ENCODE measurements at regions not wholly inside any gene's neighbourhood (a gene's known extent, or its start where the extent isn't known, plus 50 kb on each side); places are given as distances from the start of the nearest gene placed in this dataset.

DNA sequence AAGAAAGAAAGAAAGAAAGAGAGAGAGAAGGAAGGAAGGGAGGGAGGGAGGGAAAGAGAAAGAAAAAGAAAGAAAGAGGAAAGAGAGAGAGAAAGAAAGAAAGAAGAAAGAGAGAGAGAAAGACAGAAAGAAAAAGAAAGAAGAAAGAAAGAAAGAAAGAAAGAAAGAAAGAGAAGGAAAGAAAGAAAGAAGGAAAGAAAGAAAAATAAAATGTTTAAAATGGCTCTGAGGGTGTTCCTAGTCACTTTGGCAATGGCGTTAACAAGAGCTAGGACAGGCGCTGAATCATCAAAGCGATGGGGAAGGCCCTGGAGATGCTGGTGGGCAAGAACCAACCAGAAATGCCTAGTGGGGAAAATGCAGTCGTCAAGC, 77.8 kb upstream of the GPC1 start:
- H3K27me3 ChIP-seq (ENCODE audit: insufficient read depth in 3 of 3, low read length in 2 of 3) = no peaks in the 10 kb centered on the region
- H3K9me3 ChIP-seq = peaks cover 12% of the 10 kb centered on the region
- H3K36me3 ChIP-seq (ENCODE audit: insufficient read depth in 1 of 2, low read depth in 1 of 2) = no peaks in the 10 kb centered on the region
- intact Hi-C loops (cut with DNase I) = no loop called here
- TF ChIP-seq, protein P1, sequence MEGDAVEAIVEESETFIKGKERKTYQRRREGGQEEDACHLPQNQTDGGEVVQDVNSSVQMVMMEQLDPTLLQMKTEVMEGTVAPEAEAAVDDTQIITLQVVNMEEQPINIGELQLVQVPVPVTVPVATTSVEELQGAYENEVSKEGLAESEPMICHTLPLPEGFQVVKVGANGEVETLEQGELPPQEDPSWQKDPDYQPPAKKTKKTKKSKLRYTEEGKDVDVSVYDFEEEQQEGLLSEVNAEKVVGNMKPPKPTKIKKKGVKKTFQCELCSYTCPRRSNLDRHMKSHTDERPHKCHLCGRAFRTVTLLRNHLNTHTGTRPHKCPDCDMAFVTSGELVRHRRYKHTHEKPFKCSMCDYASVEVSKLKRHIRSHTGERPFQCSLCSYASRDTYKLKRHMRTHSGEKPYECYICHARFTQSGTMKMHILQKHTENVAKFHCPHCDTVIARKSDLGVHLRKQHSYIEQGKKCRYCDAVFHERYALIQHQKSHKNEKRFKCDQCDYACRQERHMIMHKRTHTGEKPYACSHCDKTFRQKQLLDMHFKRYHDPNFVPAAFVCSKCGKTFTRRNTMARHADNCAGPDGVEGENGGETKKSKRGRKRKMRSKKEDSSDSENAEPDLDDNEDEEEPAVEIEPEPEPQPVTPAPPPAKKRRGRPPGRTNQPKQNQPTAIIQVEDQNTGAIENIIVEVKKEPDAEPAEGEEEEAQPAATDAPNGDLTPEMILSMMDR (IDR thresholded peaks at IDR 0.05) = no peak
- H3K4me3 ChIP-seq = no peak overlapping the region
- no peak overlapping the region for H3K27ac ChIP-seq
- ATAC-seq (no peak), DNase-seq (no peak)
- 91 to 98% (median 95%) methylated on average over 4 of the region's 4 CpGs for WGBS, 3 donors
- no peaks in the 10 kb centered on the region for H3K4me1 ChIP-seq

DNA sequence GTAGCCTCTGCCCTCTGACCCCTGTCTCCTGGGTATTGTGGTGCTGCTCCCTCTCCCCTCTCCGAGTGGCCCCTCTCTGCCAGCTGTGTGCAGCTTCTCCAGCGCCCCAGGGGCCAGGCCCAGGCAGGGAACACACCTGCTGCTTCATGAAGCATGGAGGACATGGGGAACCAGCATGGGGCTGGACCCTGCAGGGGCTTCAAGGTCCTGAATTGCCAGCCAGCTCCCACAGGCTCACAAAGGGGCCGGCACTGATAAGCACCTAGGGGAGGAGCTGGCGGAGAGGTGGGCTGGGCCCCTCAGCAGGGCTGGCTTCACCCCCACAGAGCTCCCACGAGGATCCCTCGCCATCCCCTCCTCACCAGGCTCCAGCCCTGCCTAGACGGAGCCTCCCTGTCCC, 77.4 kb upstream of the GPC1 start:
- TF ChIP-seq, protein P1 (IDR thresholded peaks at IDR 0.05) = no peak
- H3K27me3 ChIP-seq (ENCODE audit: insufficient read depth in 3 of 3, low read length in 2 of 3) = no peaks in the 10 kb centered on the region
- no peak overlapping the region for H3K27ac ChIP-seq
- WGBS, 3 donors = 76 to 86% (median 85%) methylated on average over 6 to 7 of the region's 7 CpGs
- H3K36me3 ChIP-seq (ENCODE audit: insufficient read depth in 1 of 2, low read depth in 1 of 2) = no peaks in the 10 kb centered on the region
- no peak overlapping the region for H3K4me3 ChIP-seq
- ATAC-seq = no peak
- peaks cover 12% of the 10 kb centered on the region for H3K9me3 ChIP-seq
- DNase-seq = no peak
- H3K4me1 ChIP-seq = no peaks in the 10 kb centered on the region
- intact Hi-C loops (cut with DNase I) = no loop called here

DNA sequence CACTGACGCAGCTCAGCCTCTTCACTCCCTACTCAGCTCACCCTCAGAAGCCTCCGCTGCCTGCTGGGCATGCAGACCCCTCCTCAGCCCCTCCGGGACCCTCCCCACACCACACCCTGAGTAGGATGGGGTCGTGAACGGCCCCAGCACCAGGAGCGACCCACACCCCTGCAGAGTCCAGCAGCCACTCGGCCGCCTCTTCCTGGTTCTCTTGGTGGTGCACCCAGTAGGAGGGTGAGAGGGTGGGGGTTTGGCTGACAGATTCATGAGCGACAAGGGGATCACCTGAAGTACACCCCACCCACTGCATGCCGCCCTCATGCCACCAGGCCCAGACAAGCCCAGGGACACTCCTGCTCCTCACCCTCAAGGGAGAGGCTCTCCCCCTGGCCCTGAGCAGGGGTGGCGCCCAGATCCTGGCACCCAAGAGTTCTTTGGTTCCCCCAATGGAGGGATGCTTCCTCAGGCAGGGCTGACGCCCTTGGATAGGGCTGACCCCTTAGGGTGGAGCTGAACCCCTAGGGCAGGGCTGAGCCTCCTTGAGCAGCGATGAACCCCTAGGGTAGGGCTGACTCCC, 76.6 kb upstream of the GPC1 start:
- ATAC-seq (no peak), DNase-seq (no peak)
- Histone ChIP-seq H3K4me1 (no peaks in the 10 kb centered on the region), H3K36me3 (ENCODE audit: insufficient read depth in 1 of 2, low read depth in 1 of 2) (no peaks in the 10 kb centered on the region), H3K27ac (no peak overlapping the region), H3K9me3 (peaks cover 12% of the 10 kb centered on the region), H3K4me3 (no peak overlapping the region), H3K27me3 (ENCODE audit: insufficient read depth in 3 of 3, low read length in 2 of 3) (no peaks in the 10 kb centered on the region)
- WGBS, 3 donors = 92 to 96% (median 94%) methylated on average over 13 of the region's 13 CpGs
- TF ChIP-seq, protein P1 (IDR thresholded peaks at IDR 0.05) = no peak
- intact Hi-C loops (cut with DNase I) = no loop called here

DNA sequence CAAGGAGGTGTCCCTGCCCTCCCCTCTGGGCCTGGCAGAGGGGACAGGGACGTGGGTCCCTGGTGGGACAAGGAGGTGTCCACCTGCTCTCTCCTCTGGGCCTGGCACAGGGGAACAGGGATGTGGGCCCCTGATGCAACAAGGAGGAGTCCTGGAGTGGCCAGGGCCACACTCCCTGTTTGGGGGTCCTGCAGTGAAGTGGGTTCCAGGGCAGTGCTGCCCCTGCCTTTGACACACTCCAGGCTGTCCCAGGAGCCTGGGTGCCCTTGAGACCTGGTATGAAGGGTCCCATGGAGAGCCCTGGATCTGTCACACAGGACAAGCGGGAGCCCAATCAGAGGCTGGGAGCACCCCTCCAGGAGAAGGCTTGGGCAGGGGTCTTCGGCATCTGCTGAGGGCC, 75.8 kb upstream of the GPC1 start:
- Histone ChIP-seq H3K4me1 (no peaks in the 10 kb centered on the region), H3K27ac (no peak overlapping the region), H3K4me3 (no peak overlapping the region), H3K27me3 (ENCODE audit: insufficient read depth in 3 of 3, low read length in 2 of 3) (no peaks in the 10 kb centered on the region), H3K36me3 (ENCODE audit: insufficient read depth in 1 of 2, low read depth in 1 of 2) (no peaks in the 10 kb centered on the region), H3K9me3 (peaks cover 12% of the 10 kb centered on the region)
- ATAC-seq = no peak
- no peak for DNase-seq
- TF ChIP-seq, protein P1 (IDR thresholded peaks at IDR 0.05) = no peak
- intact Hi-C loops (cut with DNase I) = no loop called here
- 86 to 100% (median 93%) methylated on average over 3 of the region's 3 CpGs for WGBS, 3 donors
